ENCODE measurements at regions not wholly inside any gene's neighbourhood (a gene's known extent, or its start where the extent isn't known, plus 50 kb on each side); places are given as distances from the start of the nearest gene placed in this dataset.
A peak's percentile ranks its signal among the peaks of the same experiment; 100 is the strongest.

- H3K4me3 ChIP-seq, result no peak overlapping the region
- no peaks in the 10 kb centered on the region for H3K36me3 ChIP-seq
- peaks cover 2% of the 10 kb centered on the region; the same call in 1 of the 2 replicates for H3K27me3 ChIP-seq
- DNase-seq, result no peak
- no peaks in the 10 kb centered on the region for H3K9me3 ChIP-seq
Observed at GRCh38 chr12:130049666-130050065, 112.6 kb upstream of the FZD10 start.

DNA sequence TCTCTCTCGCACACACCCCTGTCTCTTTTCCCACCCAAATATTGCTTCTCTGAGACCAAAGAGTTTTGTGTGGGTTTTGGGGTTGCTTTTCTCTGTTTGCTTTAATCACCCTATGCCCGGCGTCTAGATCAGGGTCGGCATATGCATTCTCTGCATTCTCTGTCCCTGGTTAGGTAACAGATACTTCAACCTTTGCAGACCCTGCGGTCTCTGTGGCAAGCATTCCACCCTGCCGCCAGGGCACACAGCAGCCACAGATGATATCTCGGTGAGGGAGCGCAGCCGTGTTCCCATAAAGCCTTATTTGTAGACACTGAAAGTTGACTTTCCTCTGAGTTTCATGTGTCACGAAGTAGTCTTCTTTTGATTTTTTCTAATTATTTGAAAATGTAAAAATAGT, 110.4 kb upstream of the FZD10 start:
- Histone ChIP-seq H3K27me3 (no peaks in the 10 kb centered on the region), H3K4me3 (no peak overlapping the region), H3K9me3 (no peaks in the 10 kb centered on the region), H3K36me3 (no peaks in the 10 kb centered on the region)
- no peak for DNase-seq

DNA sequence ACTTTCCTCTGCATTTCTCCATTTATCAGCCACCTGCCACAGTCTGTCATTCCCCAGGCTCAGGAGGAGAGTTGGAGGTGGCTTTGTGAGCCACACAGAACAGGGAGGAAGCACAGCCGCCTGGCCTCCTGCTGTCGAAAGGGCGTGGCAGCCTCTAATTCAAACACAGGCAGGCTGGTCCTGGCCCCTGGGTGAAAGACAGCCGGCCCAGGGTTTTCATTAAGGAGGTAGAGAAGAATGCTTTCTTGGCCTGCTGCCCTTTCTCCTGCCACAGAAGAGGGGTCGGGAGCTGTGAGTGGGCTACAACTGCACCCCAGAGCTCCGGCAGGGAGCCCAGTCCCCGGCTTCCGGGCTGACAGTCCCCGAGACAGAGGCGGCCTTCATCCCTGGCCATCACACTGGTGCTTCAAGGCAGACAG, 108.6 kb upstream of the FZD10 start:
- H3K27me3 ChIP-seq, result no peaks in the 10 kb centered on the region
- H3K36me3 ChIP-seq, result no peaks in the 10 kb centered on the region
- no peaks in the 10 kb centered on the region for H3K9me3 ChIP-seq
- H3K4me3 ChIP-seq, result no peak overlapping the region
- no peak for DNase-seq

- H3K27me3 ChIP-seq, result no peaks in the 10 kb centered on the region
- H3K36me3 ChIP-seq, result no peaks in the 10 kb centered on the region
- DNase-seq, result no peak
- H3K4me3 ChIP-seq, result no peak overlapping the region
- no peaks in the 10 kb centered on the region for H3K9me3 ChIP-seq
Observed at GRCh38 chr12:130054803-130055202, 107.5 kb upstream of the FZD10 start.

DNA sequence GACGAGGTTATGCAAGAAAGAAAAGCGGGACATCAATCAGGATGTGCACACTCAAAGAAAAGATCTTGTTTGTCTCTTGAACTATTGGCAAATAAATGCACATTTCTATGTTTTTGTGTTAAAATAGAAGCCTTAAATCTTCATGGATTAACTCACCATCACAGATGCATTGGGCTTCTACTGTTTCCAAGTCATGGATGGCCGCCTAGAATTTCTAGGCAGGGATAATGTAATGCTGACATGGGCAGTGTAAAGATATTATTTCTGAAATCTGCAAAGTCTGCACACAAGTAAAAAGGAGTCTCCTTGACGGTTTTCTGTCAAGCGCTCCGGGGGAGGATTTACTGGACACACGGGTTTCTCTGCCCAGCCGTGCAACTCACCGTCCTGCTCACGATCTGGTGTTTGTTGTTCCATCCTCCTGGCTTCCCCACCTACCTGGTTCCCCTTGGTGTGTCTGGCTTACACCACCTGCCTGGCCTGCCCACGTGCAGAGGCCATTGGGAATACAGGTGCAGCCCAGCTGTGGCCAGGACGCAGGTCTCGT, 103.3 kb upstream of the FZD10 start:
- Histone ChIP-seq H3K36me3 (no peaks in the 10 kb centered on the region), H3K4me3 (no peak overlapping the region), H3K27me3 (no peaks in the 10 kb centered on the region), H3K9me3 (no peaks in the 10 kb centered on the region)
- no peak for DNase-seq

DNA sequence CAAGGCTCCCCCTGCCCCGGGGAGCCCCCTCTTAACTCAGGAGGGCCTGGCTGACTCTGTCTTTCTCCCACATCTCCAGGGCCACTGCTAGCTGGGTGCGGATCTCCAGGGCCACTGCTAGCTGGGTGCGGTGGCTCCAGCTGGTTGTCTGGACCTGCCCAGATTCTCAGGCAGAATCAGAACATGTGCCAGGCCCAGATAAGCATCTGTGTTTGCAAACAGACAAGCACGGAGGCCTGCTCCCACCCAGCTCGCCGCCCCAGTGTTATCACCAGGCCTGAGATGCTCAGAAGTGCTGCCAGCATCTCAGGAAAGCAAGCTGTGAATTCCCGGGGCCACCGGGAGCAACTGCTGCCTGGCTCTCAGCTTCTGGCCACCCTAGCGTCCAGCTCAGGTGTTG, 98.4 kb upstream of the FZD10 start:
- Histone ChIP-seq H3K36me3 (no peaks in the 10 kb centered on the region), H3K4me3 (no peak overlapping the region), H3K27me3 (no peaks in the 10 kb centered on the region), H3K9me3 (no peaks in the 10 kb centered on the region)
- DNase-seq, result no peak

GRCh38 chr12:130064999-130065398, 97.3 kb upstream of the FZD10 start:
- DNase-seq, result no peak
- Histone ChIP-seq H3K4me3 (no peak overlapping the region), H3K36me3 (no peaks in the 10 kb centered on the region), H3K9me3 (no peaks in the 10 kb centered on the region), H3K27me3 (no peaks in the 10 kb centered on the region)

DNA sequence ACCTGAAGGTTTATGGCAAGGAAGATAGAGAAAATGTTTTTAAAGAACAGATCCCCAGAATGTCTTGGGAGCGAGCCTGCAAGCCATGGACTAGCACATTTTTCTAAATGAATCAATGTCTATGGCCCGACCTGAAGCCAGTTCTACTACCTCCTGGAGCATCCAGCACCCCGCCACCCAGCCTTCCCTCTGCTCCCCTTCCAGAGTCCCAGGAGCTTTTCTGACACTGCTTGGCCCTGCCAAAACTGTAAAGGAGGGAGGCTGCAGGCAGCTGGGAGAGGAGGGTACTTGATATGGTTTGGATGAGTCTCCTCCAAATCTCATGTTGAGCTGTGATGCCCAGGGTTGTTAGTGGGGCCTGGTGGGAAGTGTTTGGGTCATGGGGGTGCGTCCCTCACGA, 95.5 kb upstream of the FZD10 start:
- no peak for DNase-seq
- Histone ChIP-seq H3K9me3 (no peaks in the 10 kb centered on the region), H3K27me3 (no peaks in the 10 kb centered on the region), H3K4me3 (no peak overlapping the region), H3K36me3 (no peaks in the 10 kb centered on the region)

DNA sequence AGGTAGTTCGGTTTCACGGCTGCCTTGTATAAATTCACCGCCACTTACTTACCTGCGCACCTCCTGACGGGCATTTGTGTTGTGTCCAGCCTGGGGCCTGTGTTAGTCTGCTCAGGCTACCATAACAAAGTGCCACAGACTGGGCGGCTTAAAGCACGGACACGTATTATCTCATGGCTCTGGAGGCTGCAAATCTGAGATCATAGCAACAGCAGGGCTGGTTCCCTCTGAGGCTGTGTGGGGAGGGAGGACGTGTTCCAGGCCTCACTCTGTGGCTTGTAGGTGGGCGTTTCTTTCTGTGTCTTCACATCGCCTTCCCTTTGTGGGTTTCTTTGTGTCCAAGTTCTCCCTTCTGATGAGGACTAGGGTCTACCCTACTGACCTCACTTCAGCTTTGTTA, 93.5 kb upstream of the FZD10 start:
- Histone ChIP-seq H3K27me3 (no peaks in the 10 kb centered on the region), H3K36me3 (no peaks in the 10 kb centered on the region), H3K4me3 (no peak overlapping the region), H3K9me3 (no peaks in the 10 kb centered on the region)
- DNase-seq, result no peak

- H3K9me3 ChIP-seq, result no peaks in the 10 kb centered on the region
- H3K27me3 ChIP-seq, result no peaks in the 10 kb centered on the region
- peak; percentile 25 for DNase-seq
- no peak overlapping the region for H3K4me3 ChIP-seq
- H3K36me3 ChIP-seq, result no peaks in the 10 kb centered on the region
Observed at GRCh38 chr12:130070126-130070611, 92.1 kb upstream of the FZD10 start.

DNA sequence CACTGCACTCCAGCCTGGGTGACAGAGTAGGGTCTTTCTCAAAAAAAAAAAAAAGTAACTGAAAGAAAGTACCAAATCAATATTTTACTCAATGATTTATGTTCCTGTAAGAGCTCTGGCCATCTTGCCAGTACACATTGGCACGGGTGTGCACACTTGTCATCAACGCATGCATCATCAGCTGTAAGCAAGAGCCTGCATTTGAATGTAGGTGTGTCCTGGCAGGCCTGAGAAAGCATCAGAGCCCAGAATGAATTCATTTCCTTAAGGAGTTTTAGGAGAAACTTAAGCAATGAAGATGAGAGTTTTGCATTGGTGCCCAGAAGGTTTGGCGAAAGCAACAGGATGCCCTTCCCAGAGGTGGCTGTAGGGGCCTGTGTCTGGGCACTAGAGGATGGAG, 88.5 kb upstream of the FZD10 start:
- Histone ChIP-seq H3K36me3 (no peaks in the 10 kb centered on the region), H3K9me3 (no peaks in the 10 kb centered on the region), H3K4me3 (no peak overlapping the region), H3K27me3 (no peaks in the 10 kb centered on the region)
- peak; percentile 39 for DNase-seq

DNA sequence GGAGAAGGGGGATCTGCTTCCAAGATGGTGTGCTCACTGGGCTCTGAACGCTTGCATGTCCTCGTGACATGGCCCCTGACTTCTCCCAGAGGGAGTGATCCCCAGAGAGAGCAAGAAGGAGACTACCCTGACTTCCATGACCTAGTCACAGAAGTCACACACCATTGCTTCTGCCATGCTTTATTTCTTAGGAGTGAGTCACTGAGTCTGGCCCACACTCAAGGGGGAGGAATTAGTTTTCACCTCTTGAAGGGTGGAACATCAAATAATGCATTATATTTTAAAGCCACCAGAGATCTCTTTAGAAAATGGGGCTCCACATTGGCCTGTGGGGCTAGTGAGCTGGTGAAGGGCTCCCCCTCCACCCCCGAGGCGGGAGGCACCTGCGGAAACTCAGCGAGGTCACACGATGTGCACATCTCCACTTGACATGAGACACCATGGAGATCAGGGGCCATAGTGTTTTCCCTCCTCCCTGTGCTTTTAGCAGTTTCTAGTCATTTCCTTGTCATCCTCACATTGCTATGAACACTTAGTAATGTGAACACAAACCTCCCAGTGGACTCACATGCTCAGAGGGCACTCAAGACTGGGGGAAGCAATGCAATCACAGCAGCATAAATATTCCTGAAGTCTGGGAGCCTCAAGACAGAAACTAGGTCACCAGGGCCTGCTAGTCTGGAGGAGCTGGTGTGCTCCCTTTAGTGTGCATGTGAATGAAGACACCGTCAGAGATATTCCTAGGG, 87.4 kb upstream of the FZD10 start:
- no peak for DNase-seq
- Histone ChIP-seq H3K27me3 (no peaks in the 10 kb centered on the region), H3K9me3 (no peaks in the 10 kb centered on the region), H3K36me3 (no peaks in the 10 kb centered on the region), H3K4me3 (no peak overlapping the region)

GRCh38 chr12:130075497-130076076, 86.7 kb upstream of the FZD10 start:
- DNase-seq, result no peak
- Histone ChIP-seq H3K4me3 (no peak overlapping the region), H3K36me3 (no peaks in the 10 kb centered on the region), H3K9me3 (no peaks in the 10 kb centered on the region), H3K27me3 (no peaks in the 10 kb centered on the region)

DNA sequence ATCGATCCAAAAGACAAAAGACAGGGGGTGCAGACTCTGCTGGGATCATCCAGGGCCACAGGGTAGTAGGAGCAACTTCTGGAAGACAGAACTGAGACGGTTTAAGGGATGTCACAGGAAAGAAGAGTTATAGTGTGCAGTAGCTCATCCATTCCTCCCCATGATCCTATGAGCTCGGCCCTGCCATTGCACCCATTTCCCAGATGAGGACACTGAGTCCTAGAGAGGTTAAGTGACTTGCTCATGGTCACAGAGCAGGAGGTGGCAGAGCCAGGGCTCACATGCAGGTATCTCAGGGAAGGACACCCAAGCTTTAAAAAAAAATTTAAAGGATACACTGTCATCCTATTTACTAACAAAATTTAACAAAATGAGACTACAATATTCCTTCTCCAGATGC, 86.1 kb upstream of the FZD10 start:
- Histone ChIP-seq H3K9me3 (no peaks in the 10 kb centered on the region), H3K27me3 (no peaks in the 10 kb centered on the region), H3K36me3 (no peaks in the 10 kb centered on the region), H3K4me3 (no peak overlapping the region)
- no peak for DNase-seq

- Histone ChIP-seq H3K27me3 (no peaks in the 10 kb centered on the region), H3K9me3 (no peaks in the 10 kb centered on the region), H3K36me3 (no peaks in the 10 kb centered on the region), H3K4me3 (no peak overlapping the region)
- no peak for DNase-seq
Observed at GRCh38 chr12:130076752-130077151, 85.5 kb upstream of the FZD10 start.

- H3K27me3 ChIP-seq, result no peaks in the 10 kb centered on the region
- no peaks in the 10 kb centered on the region for H3K36me3 ChIP-seq
- H3K9me3 ChIP-seq, result no peaks in the 10 kb centered on the region
- H3K4me3 ChIP-seq, result no peak overlapping the region
- no peak for DNase-seq
Observed at GRCh38 chr12:130078852-130079251, 83.4 kb upstream of the FZD10 start.

- Histone ChIP-seq H3K36me3 (no peaks in the 10 kb centered on the region), H3K9me3 (no peaks in the 10 kb centered on the region), H3K4me3 (no peak overlapping the region), H3K27me3 (no peaks in the 10 kb centered on the region)
- no peak for DNase-seq
Observed at GRCh38 chr12:130079279-130079678, 83.0 kb upstream of the FZD10 start.

DNA sequence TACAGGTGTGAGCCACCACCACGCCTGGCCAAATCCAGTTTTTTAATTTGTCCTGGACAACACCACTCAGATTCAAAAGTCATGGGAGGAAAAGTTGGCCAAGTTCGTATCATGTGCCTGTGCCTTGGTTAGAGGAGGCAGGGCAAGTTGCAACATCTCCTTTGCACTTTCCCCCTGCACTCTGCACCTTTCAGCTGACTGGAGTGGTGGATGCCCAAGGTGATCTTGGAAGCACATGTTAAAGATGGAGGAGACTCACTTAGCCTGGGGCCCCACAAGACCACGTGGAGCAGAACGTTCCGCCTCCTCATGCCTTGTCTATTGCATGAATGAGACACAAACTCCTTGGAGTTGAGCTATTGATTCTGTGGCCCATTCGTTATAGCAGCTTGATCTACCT, 82.1 kb upstream of the FZD10 start:
- H3K36me3 ChIP-seq, result no peaks in the 10 kb centered on the region
- H3K9me3 ChIP-seq, result no peaks in the 10 kb centered on the region
- H3K4me3 ChIP-seq, result no peak overlapping the region
- DNase-seq, result no peak
- no peaks in the 10 kb centered on the region for H3K27me3 ChIP-seq

Measured in MG63 (cell line).